HG03108 (cell line): ENCODE measurements at regions not wholly inside any gene's neighbourhood (a gene's known extent, or its start where the extent isn't known, plus 50 kb on each side); places are given as distances from the start of the nearest gene placed in this dataset.

Source experiments
- ATAC-seq: cut with Tn5 transposase; IDR thresholded peaks from one replicate; pipeline ENCODE4 v1.9.1; 2021; ENCODE audit warnings: moderate library complexity; ENCODE audit not compliant: unreplicated experiment

- no peak for ATAC-seq
Measured at GRCh38 chr12:32043928-32044549, 62.6 kb upstream of the BICD1 start.

GRCh38 chr12:32047357-32048212, 59.1 kb upstream of the BICD1 start:
- ATAC-seq = no peak

GRCh38 chr12:32048791-32049190, 57.9 kb upstream of the BICD1 start:
- no peak for ATAC-seq

- ATAC-seq = no peak
Measured at GRCh38 chr12:32049956-32050355, 56.7 kb upstream of the BICD1 start.

GRCh38 chr12:32051511-32052211, 55.0 kb upstream of the BICD1 start:
- ATAC-seq = no peak

- ATAC-seq = no peak
Measured at GRCh38 chr12:32052212-32052713, 54.4 kb upstream of the BICD1 start.

- no peak for ATAC-seq
Measured at GRCh38 chr12:32053881-32054624, 52.6 kb upstream of the BICD1 start.
